WERI-Rb-1 (cell line): ENCODE measurements at regions not wholly inside any gene's neighbourhood (a gene's known extent, or its start where the extent isn't known, plus 50 kb on each side); places are given as distances from the start of the nearest gene placed in this dataset.

Experiments used
- DNase-seq: peaks from one replicate; pipeline ENCODE4 v3.0.0-alpha.2; 2020
- H3K27ac ChIP-seq: fragments of 250-450 bp; sonication (Bioruptor Pico); 2 replicates; pipeline ENCODE4 v1.5.1; 2020; ENCODE audit warnings: mild to moderate bottlenecking, moderate library complexity
- H3K27me3 ChIP-seq: fragments of 250-450 bp; sonication (Bioruptor Pico); 2 replicates; pipeline ENCODE4 v1.5.1; 2021; ENCODE audit warnings: mild to moderate bottlenecking, low read depth, moderate library complexity; ENCODE audit not compliant: insufficient read depth, severe bottlenecking
- H3K36me3 ChIP-seq: fragments of 250-450 bp; sonication (Bioruptor Pico); 2 replicates; pipeline ENCODE4 v1.5.1; 2020; ENCODE audit warnings: mild to moderate bottlenecking, moderate library complexity
- H3K4me3 ChIP-seq: 2 replicates; pipeline ENCODE4 v1.5.1; 2011; ENCODE audit warnings: low read depth, mild to moderate bottlenecking, control low read depth, low read length
- H3K9me3 ChIP-seq: fragments of 250-450 bp; sonication (Bioruptor Pico); 2 replicates; pipeline ENCODE4 v1.5.1; 2021; ENCODE audit warnings: mild to moderate bottlenecking, moderate library complexity; ENCODE audit not compliant: severe bottlenecking
- TF ChIP-seq, protein P1 (sequence below): IDR thresholded peaks from 2 replicates; pipeline ENCODE4 v1.5.1; 2011; ENCODE audit warnings: low read depth, mild to moderate bottlenecking, control low read depth, inconsistent platforms, low read length

DNA sequence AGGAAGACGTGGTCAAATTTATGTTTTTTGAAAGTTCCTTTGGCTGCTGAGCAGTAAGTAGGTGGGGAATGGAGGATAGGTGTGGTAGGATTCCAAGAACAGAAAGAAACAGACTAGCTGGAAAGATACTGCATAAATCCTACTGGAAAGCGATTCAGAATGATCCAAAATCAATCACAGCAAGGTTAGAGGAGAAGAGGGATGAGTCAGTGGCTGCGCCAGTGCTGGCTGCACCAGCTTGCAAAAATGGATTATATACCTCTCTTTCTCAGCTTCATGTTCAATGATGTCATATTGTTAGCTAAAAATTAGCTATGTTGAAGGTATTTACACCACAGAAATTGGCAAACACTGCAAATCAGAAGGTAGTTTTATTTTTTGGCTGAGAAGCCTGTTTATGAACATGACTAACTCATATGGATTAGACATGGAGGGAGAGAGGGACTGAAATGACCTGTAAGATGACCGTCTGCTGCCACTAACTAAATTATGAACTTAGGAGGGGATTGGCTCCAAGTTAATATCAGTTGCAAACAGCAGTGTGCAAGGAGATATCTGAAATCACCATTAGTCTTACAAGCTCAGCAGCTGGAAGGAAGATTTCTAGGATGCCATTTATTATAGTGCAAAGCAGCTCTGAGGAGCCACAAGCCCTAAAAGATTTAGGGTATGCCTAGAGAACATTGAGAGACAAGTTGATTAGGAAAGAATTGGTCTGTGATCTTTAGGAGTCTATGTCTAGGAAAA is 405.3 kb downstream of the MID1IP1 start:
- DNase-seq = no peak
- no peak overlapping the region for H3K27ac ChIP-seq
- no peak overlapping the region for H3K4me3 ChIP-seq
- H3K27me3 ChIP-seq = peaks cover 7% of the 10 kb centered on the region
- TF ChIP-seq, protein P1, sequence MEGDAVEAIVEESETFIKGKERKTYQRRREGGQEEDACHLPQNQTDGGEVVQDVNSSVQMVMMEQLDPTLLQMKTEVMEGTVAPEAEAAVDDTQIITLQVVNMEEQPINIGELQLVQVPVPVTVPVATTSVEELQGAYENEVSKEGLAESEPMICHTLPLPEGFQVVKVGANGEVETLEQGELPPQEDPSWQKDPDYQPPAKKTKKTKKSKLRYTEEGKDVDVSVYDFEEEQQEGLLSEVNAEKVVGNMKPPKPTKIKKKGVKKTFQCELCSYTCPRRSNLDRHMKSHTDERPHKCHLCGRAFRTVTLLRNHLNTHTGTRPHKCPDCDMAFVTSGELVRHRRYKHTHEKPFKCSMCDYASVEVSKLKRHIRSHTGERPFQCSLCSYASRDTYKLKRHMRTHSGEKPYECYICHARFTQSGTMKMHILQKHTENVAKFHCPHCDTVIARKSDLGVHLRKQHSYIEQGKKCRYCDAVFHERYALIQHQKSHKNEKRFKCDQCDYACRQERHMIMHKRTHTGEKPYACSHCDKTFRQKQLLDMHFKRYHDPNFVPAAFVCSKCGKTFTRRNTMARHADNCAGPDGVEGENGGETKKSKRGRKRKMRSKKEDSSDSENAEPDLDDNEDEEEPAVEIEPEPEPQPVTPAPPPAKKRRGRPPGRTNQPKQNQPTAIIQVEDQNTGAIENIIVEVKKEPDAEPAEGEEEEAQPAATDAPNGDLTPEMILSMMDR = no peak
- H3K36me3 ChIP-seq = no peaks in the 10 kb centered on the region
- H3K9me3 ChIP-seq = no peaks in the 10 kb centered on the region

DNA sequence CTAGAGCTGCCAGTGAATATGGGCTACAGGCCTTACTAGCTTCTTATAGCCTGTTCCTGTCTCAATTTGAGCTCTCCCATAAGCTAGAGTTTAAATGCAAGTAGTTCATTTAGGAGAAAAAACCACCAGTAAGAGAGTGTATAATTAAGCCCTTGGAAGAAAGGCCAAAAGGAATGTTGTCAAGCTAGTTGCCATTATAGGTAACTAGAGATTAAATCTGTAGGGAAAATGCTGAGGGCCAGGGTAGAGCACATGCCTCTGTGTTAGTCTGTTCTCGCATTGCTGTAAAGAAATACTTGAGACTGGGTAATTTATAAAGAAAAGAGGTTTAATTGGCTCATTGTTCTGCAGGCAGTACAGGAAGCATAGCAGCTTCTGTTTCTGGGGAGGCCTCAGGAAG is 410.2 kb downstream of the MID1IP1 start:
- Histone ChIP-seq H3K4me3 (no peak overlapping the region), H3K9me3 (no peaks in the 10 kb centered on the region), H3K36me3 (no peaks in the 10 kb centered on the region), H3K27ac (no peak overlapping the region), H3K27me3 (peaks cover 14% of the 10 kb centered on the region)
- DNase-seq = no peak
- TF ChIP-seq, protein P1 = no peak

DNA sequence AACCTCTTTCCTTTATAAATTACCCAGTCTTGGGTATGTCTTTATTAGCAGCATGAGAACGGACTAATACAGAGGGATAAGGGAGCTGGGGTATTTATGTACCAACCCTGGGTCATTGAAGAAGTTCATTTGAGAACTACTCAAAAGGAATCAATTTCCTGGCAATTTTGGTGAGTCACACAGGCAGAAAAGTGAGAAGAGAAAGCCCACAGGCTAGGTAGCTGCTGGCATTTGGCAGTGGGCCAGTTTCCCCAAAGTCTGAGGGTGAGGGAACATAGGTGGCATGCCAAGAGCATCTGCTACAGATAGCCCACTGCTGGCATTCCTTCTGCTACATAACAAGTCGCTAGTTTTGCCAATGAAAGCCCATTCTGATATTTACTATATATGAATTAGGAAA is 411.2 kb downstream of the MID1IP1 start:
- Histone ChIP-seq H3K4me3 (no peak overlapping the region), H3K9me3 (no peaks in the 10 kb centered on the region), H3K27me3 (peaks cover 16% of the 10 kb centered on the region), H3K27ac (no peak overlapping the region), H3K36me3 (no peaks in the 10 kb centered on the region)
- TF ChIP-seq, protein P1 = no peak
- DNase-seq = no peak

- Histone ChIP-seq H3K9me3 (no peaks in the 10 kb centered on the region), H3K4me3 (no peak overlapping the region), H3K27ac (no peak overlapping the region), H3K36me3 (no peaks in the 10 kb centered on the region), H3K27me3 (peaks cover 19% of the 10 kb centered on the region)
- no peak for DNase-seq
- TF ChIP-seq, protein P1 = no peak
Measured at GRCh38 chrX:39214387-39215126, 413.3 kb downstream of the MID1IP1 start.

GRCh38 chrX:39220952-39221351 is 419.7 kb downstream of the MID1IP1 start:
- peaks cover 9% of the 10 kb centered on the region for H3K27me3 ChIP-seq
- H3K36me3 ChIP-seq = no peaks in the 10 kb centered on the region
- no peak for DNase-seq
- H3K27ac ChIP-seq = no peak overlapping the region
- TF ChIP-seq, protein P1 = no peak
- no peaks in the 10 kb centered on the region for H3K9me3 ChIP-seq
- H3K4me3 ChIP-seq = no peak overlapping the region
